ACC112 (cell line): ENCODE measurements at regions not wholly inside any gene's neighbourhood (a gene's known extent, or its start where the extent isn't known, plus 50 kb on each side); places are given as distances from the start of the nearest gene placed in this dataset.

ENCODE experiments used
- H2AFZ ChIP-seq: fragments of 200-600 bp; sonication (generic); one replicate; pipeline ENCODE4 v1.6.0; 2017; ENCODE audit warnings: antibody characterized with exemption, low read length; ENCODE audit not compliant: unreplicated experiment
- H3K27ac ChIP-seq: fragments of 200-600 bp; sonication (generic); 2 replicates; pipeline ENCODE4 v1.5.1; 2014; ENCODE audit warnings: low read depth, mild to moderate bottlenecking, antibody characterized with exemption, low read length, moderate library complexity
- H3K27me3 ChIP-seq: fragments of 200-600 bp; sonication (generic); 2 replicates; pipeline ENCODE4 v1.6.1; 2014; ENCODE audit warnings: mild to moderate bottlenecking, antibody characterized with exemption, low read length, moderate library complexity, mixed read lengths; ENCODE audit not compliant: insufficient read depth
- H3K36me3 ChIP-seq: fragments of 200-600 bp; sonication (generic); 2 replicates; pipeline ENCODE4 v1.6.1; 2016; ENCODE audit warnings: mild to moderate bottlenecking, antibody characterized with exemption, low read length, moderate library complexity, mixed read lengths; ENCODE audit not compliant: insufficient read depth
- H3K4me1 ChIP-seq: fragments of 200-600 bp; sonication (generic); one replicate; pipeline ENCODE4 v1.6.1; 2016; ENCODE audit warnings: low read length, mixed read lengths; ENCODE audit not compliant: insufficient read depth, unreplicated experiment, control insufficient read depth
- H3K4me3 ChIP-seq: fragments of 200-600 bp; sonication (generic); 2 replicates; pipeline ENCODE4 v1.5.1; 2014; ENCODE audit warnings: mild to moderate bottlenecking, low read depth, low read length
- H3K79me2 ChIP-seq: fragments of 200-600 bp; sonication (generic); one replicate; pipeline ENCODE4 v1.6.0; 2016; ENCODE audit warnings: low read length; ENCODE audit not compliant: control insufficient read depth, unreplicated experiment, insufficient read depth

DNA sequence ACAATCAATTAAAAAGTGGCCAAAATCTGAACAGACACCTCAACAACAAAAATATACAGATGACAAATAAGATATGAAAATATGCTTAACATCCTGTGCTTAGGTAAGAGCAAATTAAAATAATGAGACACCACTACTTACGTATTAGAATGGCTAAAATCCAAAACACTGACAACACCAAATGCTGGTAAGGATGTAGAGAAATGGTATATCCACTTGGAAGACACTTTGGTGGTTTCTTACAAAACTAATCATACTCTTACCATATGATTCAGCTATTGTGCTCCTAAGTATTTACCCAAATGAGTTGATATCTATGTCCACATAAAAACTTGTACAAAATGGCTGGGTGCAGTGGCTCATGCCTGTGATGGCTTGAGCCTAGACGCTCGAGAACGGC lies 51.7 kb upstream of the ZNF599 start:
- peaks cover 21% of the 10 kb centered on the region for H3K27me3 ChIP-seq
- H2AFZ ChIP-seq, result no peak overlapping the region
- no peaks in the 10 kb centered on the region for H3K4me1 ChIP-seq
- H3K4me3 ChIP-seq, result no peak overlapping the region
- H3K27ac ChIP-seq, result no peak overlapping the region
- no peaks in the 10 kb centered on the region for H3K79me2 ChIP-seq
- no peaks in the 10 kb centered on the region for H3K36me3 ChIP-seq
